ENCODE measurements at regions not wholly inside any gene's neighbourhood (a gene's known extent, or its start where the extent isn't known, plus 50 kb on each side); places are given as distances from the start of the nearest gene placed in this dataset.

DNA sequence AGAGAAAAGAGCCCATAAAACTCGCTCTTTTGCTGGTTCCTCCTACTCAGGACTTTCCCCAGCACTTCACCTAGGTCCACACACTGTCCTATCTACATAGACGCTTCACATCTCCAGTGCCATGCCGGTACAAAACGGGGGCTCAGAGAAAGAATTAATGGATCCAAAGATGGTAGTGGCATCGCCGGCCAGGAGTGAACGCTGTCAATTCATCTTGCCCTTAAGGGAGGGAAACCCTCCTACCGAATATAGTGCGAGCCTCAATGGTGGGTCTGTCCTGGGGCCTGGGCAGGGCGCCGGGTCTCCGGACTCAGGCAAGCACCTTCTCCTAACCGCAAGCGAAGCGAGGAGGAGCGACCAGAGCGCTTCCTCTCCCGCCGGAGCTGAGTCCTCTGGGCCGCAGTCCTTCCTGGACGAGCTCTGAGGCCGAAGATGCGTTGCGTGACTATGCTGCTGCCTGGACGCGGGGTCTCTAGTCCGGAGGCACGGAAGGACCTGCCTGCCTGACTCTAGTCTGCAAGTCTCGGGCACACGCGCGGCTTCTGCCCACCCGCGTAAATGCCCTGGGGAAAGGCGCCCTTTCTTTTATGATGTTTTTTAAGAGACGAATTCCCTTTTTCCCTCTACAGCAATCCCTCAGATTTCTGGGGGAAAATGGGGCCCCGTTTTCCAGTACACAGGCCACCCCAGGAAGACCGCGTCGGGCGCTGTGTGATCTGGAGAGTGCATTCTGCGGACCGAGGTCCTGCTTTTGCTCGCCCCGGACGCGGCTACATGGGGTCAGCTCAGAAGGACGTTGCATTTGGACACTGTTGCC lies 100.1 kb upstream of the PRDM1 start:
- TF ChIP-seq, protein P1, sequence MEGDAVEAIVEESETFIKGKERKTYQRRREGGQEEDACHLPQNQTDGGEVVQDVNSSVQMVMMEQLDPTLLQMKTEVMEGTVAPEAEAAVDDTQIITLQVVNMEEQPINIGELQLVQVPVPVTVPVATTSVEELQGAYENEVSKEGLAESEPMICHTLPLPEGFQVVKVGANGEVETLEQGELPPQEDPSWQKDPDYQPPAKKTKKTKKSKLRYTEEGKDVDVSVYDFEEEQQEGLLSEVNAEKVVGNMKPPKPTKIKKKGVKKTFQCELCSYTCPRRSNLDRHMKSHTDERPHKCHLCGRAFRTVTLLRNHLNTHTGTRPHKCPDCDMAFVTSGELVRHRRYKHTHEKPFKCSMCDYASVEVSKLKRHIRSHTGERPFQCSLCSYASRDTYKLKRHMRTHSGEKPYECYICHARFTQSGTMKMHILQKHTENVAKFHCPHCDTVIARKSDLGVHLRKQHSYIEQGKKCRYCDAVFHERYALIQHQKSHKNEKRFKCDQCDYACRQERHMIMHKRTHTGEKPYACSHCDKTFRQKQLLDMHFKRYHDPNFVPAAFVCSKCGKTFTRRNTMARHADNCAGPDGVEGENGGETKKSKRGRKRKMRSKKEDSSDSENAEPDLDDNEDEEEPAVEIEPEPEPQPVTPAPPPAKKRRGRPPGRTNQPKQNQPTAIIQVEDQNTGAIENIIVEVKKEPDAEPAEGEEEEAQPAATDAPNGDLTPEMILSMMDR (IDR thresholded peaks at IDR 0.05), result no peak
- ATAC-seq (ENCODE audit: low FRiP score), result no peak
- no peak for DNase-seq (ENCODE audit: low spot score)

DNA sequence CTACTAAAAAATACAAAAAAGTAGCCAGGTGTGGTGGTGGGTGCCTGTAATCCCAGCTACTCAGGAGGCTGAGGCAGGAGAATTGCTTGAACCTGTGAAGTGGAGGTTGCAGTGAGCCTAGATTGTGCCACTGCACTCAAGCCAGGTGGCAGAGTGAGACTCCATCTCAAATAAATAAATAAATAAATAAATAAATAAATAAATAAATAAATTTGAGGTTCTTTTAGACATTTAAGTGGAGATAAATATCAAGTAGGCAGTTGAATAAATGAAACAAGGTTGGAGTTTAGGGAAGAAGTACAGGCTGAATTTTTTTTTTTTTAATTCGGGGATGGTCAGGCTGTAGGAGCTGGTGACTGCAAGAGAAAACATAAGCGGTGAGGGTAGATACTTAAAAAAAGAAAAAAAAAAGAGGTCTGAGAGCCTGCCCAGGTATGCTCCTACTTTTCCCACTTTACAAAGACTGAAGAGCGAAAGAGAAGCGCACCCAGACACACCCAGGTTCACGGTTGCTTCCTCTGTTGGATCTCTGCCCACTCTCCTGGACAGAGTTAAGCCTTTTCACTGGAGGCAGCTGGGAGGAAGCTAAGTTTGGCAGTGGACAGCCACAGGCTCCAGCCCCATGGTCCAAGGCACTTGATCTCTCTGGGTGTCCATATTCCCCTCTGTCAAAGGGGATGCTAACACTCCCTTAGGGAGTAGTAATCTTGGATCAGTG lies 100.9 kb upstream of the PRDM1 start:
- DNase-seq (ENCODE audit: low spot score) (no peak), ATAC-seq (ENCODE audit: low FRiP score) (no peak)
- TF ChIP-seq, protein P1 (IDR thresholded peaks at IDR 0.05), result no peak

DNA sequence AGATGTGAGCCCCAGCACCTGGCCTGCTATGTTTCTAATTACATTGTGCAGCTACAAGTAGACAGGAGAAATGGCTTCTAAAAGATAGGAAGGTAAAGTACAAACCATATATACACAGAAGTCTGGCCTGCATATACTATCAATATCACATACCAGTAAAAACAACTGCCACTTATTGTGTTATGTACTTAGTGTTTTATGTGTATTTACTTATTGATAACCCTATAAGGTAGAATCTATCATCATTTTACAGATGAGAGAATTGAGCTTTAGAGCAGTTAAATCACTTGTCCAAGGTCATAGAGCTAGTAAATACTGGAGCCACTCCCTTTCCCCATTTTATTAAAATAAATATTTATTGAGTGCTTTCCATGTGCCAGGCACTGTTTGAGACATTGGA lies 102.4 kb upstream of the PRDM1 start:
- TF ChIP-seq, protein P1 (IDR thresholded peaks at IDR 0.05), result no peak
- DNase-seq (ENCODE audit: low spot score) (no peak), ATAC-seq (ENCODE audit: low FRiP score) (no peak)

DNA sequence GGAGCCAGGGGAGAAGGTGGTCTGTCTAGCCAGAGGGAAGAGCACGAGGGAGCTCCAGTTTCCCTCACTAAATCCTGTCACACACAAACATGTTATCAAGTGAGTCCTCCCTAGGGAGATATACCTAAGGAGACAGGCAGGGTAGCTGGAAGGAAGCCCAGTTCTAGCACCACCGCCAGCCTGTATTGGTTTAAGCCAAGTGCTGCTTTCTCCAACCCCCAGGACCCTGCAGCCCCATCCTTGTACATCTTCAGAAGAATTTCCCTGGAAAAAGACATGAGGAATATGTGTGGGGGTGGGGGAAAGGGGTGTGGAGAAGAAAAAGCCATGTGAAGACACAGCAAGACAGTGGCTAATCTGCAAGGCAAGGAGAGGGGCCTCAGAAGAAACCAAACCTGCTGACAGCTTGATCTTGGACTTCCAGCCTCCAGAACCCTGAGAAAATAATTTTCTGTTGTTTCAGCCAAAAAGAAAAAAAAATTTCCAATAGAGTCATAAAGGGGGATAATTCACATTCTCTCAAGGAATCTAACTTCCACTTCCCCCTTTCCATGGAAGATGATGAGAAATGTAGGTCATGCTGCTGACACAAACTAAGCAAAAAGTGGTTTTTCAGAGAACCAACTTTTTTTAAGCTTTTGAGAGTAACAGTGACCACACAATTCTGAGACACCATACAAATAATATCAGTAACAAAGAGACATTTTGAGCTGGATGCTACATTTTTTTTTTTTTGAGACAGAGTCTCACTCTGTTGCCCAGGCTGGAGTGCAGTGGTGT lies 103.2 kb upstream of the PRDM1 start:
- ATAC-seq (ENCODE audit: low FRiP score) (no peak), DNase-seq (ENCODE audit: low spot score) (no peak)
- TF ChIP-seq, protein P1 (IDR thresholded peaks at IDR 0.05), result no peak

DNA sequence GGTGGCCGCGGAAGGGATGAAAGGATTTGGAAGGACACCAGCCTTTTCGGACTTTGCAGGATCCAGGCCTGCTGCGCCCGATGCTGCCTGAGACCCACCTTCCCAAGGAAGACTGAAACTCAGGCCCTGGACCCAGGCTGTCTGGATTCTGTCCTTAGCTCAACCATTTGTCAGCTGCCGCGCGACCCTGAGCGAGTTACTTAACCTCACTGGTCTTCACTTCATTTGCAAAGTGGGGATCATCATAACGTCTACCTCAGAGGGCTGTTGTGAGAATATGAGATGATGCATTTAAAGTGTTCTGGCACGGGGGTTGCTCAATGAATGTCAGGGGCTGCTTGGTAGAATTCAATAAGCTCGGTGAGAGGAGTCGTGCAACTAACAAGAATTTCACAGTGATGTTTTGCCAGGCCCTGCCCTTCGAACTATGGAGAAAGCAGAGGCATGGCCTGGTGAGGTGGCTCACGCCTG lies 104.2 kb upstream of the PRDM1 start:
- DNase-seq (ENCODE audit: low spot score) (no peak), ATAC-seq (ENCODE audit: low FRiP score) (no peak)
- TF ChIP-seq, protein P1 (IDR thresholded peaks at IDR 0.05), result no peak

DNA sequence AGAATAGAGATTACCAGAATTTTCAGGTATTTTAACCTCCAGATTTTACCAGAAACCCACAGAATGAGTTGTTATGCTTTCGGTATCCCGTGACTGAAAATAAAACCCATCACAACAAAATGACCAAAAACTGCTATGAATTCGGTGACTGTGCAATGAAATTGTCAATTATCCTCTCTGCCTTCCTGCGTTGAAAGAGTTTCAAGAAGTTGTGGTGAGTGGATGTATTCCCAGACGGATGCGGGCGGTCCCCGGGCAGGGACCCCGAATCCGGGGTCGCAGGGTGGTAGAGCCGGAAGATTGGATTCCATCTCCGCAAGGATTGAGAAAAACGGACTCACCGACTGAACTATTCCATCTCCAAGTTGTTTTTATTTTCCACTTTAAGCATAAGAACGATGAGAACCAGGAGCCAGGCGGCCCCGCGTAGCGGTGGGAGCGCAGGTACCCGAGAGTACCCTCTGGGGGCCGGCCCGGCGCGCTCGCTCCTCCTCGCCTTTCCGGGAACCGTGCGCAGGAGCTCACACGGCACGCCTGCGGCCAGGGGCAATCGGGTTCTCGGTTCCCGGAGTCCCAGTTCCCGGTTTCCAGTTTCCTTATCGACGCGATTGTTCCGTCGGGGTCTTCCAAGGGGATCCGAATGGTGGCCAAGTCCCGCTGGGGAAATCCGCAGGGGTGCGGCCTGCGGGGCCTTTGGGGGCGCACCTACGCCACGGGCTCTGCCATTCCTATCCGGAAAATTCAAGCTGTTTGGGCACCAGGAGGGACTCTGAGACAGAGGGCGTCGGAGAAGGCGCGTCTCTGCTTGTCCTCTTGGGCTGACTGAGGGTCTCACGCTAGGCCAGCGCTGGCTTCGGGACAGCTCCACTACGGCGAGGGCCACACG lies 104.9 kb upstream of the PRDM1 start:
- TF ChIP-seq, protein P1 (IDR thresholded peaks at IDR 0.05), result no peak
- DNase-seq (ENCODE audit: low spot score) (no peak), ATAC-seq (ENCODE audit: low FRiP score) (no peak)

All from omental fat pad (tissue), 3 donors.